Uterus (tissue), 2 donors: ENCODE measurements at regions not wholly inside any gene's neighbourhood (a gene's known extent, or its start where the extent isn't known, plus 50 kb on each side); places are given as distances from the start of the nearest gene placed in this dataset.

Source experiments
- CTCF ChIP-seq, 4 experiments: fragments of 200-600 bp in 2 of 4; fragments of 450-650 bp in 2 of 4; sonication (generic) in 2 of 4; IDR thresholded peaks; one replicate each; pipeline ENCODE4 v1.5.1; 2016 to 2019; ENCODE audit warnings: antibody characterized with exemption in 4 of 4, mild to moderate bottlenecking in 2 of 4, moderate library complexity in 1 of 4
- POLR2A ChIP-seq, 2 donors: fragments of 450-650 bp; IDR thresholded peaks; one replicate each; pipeline ENCODE4 v1.6.1; 2016; ENCODE audit warnings: antibody characterized with exemption in 2 of 2, mild to moderate bottlenecking in 1 of 2, moderate library complexity in 1 of 2

- TF ChIP-seq CTCF (IDR thresholded peaks at IDR 0.05) (no peak), POLR2A (IDR thresholded peaks at IDR 0.05) (no peak)
These were observed 228.9 kb upstream of the TTC29 start for GRCh38 chr4:147174591-147174990.
